Caco-2 (cell line): ENCODE measurements at regions not wholly inside any gene's neighbourhood (a gene's known extent, or its start where the extent isn't known, plus 50 kb on each side); places are given as distances from the start of the nearest gene placed in this dataset.

Experiments used
- BruUV-seq: library from RNA; stranded (reverse); fragments of 400-500 nt; replicated peaks from 2 replicates; lab custom pipeline; 2021; lab: Mats Ljungman, UMichigan
- CTCF ChIA-PET: fragments of 300-600 bp; sonication (Branson Sonifier 250); formaldehyde crosslinking; loops from one replicate; lab custom pipeline; 2022; ENCODE audit warnings: antibody characterized with exemption; lab: Charles Lee
- POLR2A ChIA-PET: fragments of 300-600 bp; sonication (Branson Sonifier 250); formaldehyde crosslinking; loops from one replicate; lab custom pipeline; 2022; ENCODE audit warnings: antibody characterized with exemption; lab: Charles Lee
- DNase-seq, 2 experiments: peaks; one replicate each; pipeline versions ENCODE4 v3.0.0 to v3.0.0-alpha.2; 2020 to 2022
- H3K27me3 ChIP-seq: replicated peaks from 2 replicates; pipeline ENCODE4 v1.6.0; 2011; ENCODE audit warnings: low read length; ENCODE audit not compliant: control insufficient read depth, insufficient read depth
- H3K36me3 ChIP-seq: 2 replicates; pipeline ENCODE4 v1.5.1; 2011; ENCODE audit warnings: low read length; ENCODE audit not compliant: control insufficient read depth, insufficient read depth
- H3K4me1 ChIP-seq: fragments of 250-450 bp; sonication (Bioruptor Pico); 2 replicates; pipeline ENCODE4 v1.5.1; 2020; ENCODE audit warnings: mild to moderate bottlenecking
- H3K4me3 ChIP-seq: 2 replicates; pipeline ENCODE4 v1.5.1; 2011; ENCODE audit warnings: low read depth, mild to moderate bottlenecking, control low read depth, low read length
- H3K9me3 ChIP-seq: fragments of 250-450 bp; sonication (Bioruptor Pico); 2 replicates; pipeline ENCODE4 v1.5.1; 2020; ENCODE audit warnings: mild to moderate bottlenecking, moderate library complexity
- H3K27ac Mint-ChIP-seq: one replicate; pipeline ENCODE4 v1.8.0; 2022; ENCODE audit warnings: mixed read lengths; ENCODE audit not compliant: unreplicated experiment
- H3K27me3 Mint-ChIP-seq: one replicate; pipeline ENCODE4 v1.8.0; 2022; ENCODE audit warnings: mixed read lengths; ENCODE audit not compliant: insufficient read depth, unreplicated experiment
- H3K36me3 Mint-ChIP-seq: one replicate; pipeline ENCODE4 v1.8.0; 2022; ENCODE audit warnings: mild to moderate bottlenecking, mixed read lengths; ENCODE audit not compliant: insufficient read depth, unreplicated experiment
- H3K4me1 Mint-ChIP-seq: one replicate; pipeline ENCODE4 v1.8.0; 2022; ENCODE audit warnings: low read depth, mixed read lengths; ENCODE audit not compliant: unreplicated experiment
- H3K4me3 Mint-ChIP-seq: one replicate; pipeline ENCODE4 v1.8.0; 2022; ENCODE audit warnings: mild to moderate bottlenecking, moderate library complexity, mixed read lengths; ENCODE audit not compliant: unreplicated experiment
- H3K9me3 Mint-ChIP-seq: one replicate; pipeline ENCODE4 v1.8.0; 2022; ENCODE audit warnings: mixed read lengths; ENCODE audit not compliant: unreplicated experiment
- intact Hi-C: fragments of 100-400 bp; cut with micrococcal nuclease; formaldehyde crosslinking; loops from one replicate; pipeline ENCODE4 v1.10.0; 2022; ENCODE audit not compliant: unreplicated experiment
- TF ChIP-seq, protein P1 (sequence below), 2 experiments: fragments of 200-600 bp in 1 of 2; IDR thresholded peaks; 1 replicate in 1 of 2; 2 replicates in 1 of 2; pipeline versions ENCODE4 v1.5.1 to v1.8.0; 2011 to 2022; ENCODE audit warnings: antibody characterized with exemption in 1 of 2, control low read depth in 1 of 2, inconsistent platforms in 1 of 2, low read depth in 1 of 2, low read length in 1 of 2, mild to moderate bottlenecking in 1 of 2, moderate library complexity in 1 of 2; ENCODE audit not compliant: insufficient read depth in 1 of 2, severe bottlenecking in 1 of 2, unreplicated experiment in 1 of 2

DNA sequence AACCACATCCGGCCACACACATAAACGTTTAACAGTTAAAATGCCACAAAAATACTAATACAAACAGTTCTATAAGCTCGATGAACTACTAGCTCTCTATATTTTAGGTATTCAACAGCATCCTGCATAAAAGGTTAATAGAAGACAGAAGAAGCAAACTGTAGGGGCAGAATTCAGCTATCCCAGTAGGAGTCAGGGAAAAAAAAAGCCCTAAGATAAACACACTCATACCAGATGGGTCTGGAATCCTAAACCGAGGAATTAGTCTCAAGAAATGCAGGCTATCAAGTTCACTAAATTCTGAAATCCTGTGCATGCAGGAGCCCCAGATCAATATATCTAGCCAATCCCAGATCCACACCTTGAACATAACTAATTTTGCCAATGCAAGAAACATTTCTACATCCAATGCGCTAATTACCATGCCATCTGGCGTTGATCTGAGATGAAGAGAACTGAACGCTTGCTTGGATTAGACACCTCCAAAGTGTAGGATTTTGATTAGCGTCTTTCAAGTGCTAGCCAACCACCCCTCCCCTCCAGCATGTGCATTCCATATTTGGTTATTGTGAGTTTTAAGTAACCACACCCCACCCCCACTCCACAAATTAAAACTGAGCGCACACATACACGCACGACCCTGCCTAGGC, 512.2 kb upstream of the INTU start:
- H3K9me3 ChIP-seq: no peaks in the 10 kb centered on the region
- no peak overlapping the region for H3K4me3 ChIP-seq
- no peak for DNase-seq
- ChIA-PET POLR2A (no interaction called here), CTCF (no interaction called here)
- H3K4me1 ChIP-seq: no peaks in the 10 kb centered on the region
- Mint-ChIP-seq H3K36me3 (no peaks in the 10 kb centered on the region), H3K27ac (no peak overlapping the region), H3K4me1 (no peaks in the 10 kb centered on the region), H3K27me3 (no peaks in the 10 kb centered on the region), H3K4me3 (no peak overlapping the region), H3K9me3 (no peaks in the 10 kb centered on the region)
- BruUV-seq: no TSS peak
- no peaks in the 10 kb centered on the region for H3K27me3 ChIP-seq
- intact Hi-C loops: no loop called here
- TF ChIP-seq, protein P1, sequence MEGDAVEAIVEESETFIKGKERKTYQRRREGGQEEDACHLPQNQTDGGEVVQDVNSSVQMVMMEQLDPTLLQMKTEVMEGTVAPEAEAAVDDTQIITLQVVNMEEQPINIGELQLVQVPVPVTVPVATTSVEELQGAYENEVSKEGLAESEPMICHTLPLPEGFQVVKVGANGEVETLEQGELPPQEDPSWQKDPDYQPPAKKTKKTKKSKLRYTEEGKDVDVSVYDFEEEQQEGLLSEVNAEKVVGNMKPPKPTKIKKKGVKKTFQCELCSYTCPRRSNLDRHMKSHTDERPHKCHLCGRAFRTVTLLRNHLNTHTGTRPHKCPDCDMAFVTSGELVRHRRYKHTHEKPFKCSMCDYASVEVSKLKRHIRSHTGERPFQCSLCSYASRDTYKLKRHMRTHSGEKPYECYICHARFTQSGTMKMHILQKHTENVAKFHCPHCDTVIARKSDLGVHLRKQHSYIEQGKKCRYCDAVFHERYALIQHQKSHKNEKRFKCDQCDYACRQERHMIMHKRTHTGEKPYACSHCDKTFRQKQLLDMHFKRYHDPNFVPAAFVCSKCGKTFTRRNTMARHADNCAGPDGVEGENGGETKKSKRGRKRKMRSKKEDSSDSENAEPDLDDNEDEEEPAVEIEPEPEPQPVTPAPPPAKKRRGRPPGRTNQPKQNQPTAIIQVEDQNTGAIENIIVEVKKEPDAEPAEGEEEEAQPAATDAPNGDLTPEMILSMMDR (IDR thresholded peaks at IDR 0.05; ENCODE audit: insufficient read depth in 1 of 2, low read depth in 1 of 2, low read length in 1 of 2, severe bottlenecking in 1 of 2, unreplicated experiment in 1 of 2): no peak
- H3K36me3 ChIP-seq: no peaks in the 10 kb centered on the region

DNA sequence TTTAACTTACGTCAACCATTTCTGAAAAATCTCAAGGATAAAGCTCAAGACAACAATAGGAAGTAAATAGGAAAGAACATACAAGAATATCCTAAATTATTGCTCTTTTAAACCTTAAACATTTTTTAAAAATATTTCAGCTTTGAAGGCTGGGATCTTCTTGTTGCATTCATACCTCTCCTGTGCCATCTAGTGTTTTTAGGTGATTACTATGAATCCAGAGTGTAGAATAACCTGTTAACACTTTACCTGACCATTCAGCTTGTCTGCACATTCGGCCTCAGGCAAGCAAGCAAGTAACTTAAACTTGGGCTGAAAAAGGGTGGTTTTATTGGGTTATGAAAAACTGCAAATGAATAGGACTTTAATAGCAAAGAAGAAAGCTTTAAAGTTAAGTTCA, 507.8 kb upstream of the INTU start:
- Mint-ChIP-seq H3K36me3 (no peaks in the 10 kb centered on the region), H3K4me1 (no peaks in the 10 kb centered on the region), H3K27ac (no peak overlapping the region), H3K9me3 (no peaks in the 10 kb centered on the region), H3K27me3 (no peaks in the 10 kb centered on the region), H3K4me3 (no peak overlapping the region)
- no TSS peak for BruUV-seq
- intact Hi-C loops: no loop called here
- Histone ChIP-seq H3K4me3 (no peak overlapping the region), H3K36me3 (no peaks in the 10 kb centered on the region), H3K4me1 (no peaks in the 10 kb centered on the region), H3K9me3 (no peaks in the 10 kb centered on the region), H3K27me3 (no peaks in the 10 kb centered on the region)
- no peak for DNase-seq
- CTCF ChIA-PET: no interaction called here
- POLR2A ChIA-PET: no interaction called here
- TF ChIP-seq, protein P1 (IDR thresholded peaks at IDR 0.05; ENCODE audit: insufficient read depth in 1 of 2, low read depth in 1 of 2, low read length in 1 of 2, severe bottlenecking in 1 of 2, unreplicated experiment in 1 of 2): peak in 1 of 2 experiments; percentile 1

DNA sequence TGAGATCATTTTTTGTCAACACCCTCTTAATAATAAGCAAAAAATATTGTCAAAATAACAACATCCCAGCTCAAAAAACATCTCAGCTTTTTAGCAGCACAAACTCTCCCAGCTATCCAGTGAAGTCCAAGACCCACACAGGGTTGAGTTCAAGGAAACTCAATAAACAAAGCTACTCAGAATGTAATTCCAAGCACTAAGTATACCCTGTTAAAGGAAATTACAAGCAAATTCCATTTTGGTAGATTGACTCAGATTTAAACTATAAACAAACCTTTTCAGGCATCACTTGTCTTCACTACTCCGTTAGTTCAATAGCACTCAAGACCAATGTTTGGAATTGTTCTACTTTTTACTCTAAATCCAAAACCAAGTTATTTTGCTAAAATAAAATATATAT, 506.0 kb upstream of the INTU start:
- no peak overlapping the region for H3K27ac Mint-ChIP-seq
- intact Hi-C loops: no loop called here
- no peak for DNase-seq
- no peaks in the 10 kb centered on the region for H3K27me3 Mint-ChIP-seq
- Histone ChIP-seq H3K27me3 (no peaks in the 10 kb centered on the region), H3K36me3 (no peaks in the 10 kb centered on the region), H3K4me3 (no peak overlapping the region), H3K9me3 (no peaks in the 10 kb centered on the region), H3K4me1 (no peaks in the 10 kb centered on the region)
- H3K36me3 Mint-ChIP-seq: no peaks in the 10 kb centered on the region
- no peak overlapping the region for H3K4me3 Mint-ChIP-seq
- TF ChIP-seq, protein P1 (IDR thresholded peaks at IDR 0.05; ENCODE audit: insufficient read depth in 1 of 2, low read depth in 1 of 2, low read length in 1 of 2, severe bottlenecking in 1 of 2, unreplicated experiment in 1 of 2): no peak
- no peaks in the 10 kb centered on the region for H3K9me3 Mint-ChIP-seq
- CTCF ChIA-PET: no interaction called here
- POLR2A ChIA-PET: no interaction called here
- H3K4me1 Mint-ChIP-seq: no peaks in the 10 kb centered on the region
- BruUV-seq: no TSS peak
